HG03064 (cell line): ENCODE measurements at regions not wholly inside any gene's neighbourhood (a gene's known extent, or its start where the extent isn't known, plus 50 kb on each side); places are given as distances from the start of the nearest gene placed in this dataset.

Source experiments
- ATAC-seq: cut with Tn5 transposase; IDR thresholded peaks from one replicate; pipeline ENCODE4 v1.9.1; 2021; ENCODE audit warnings: low read depth; ENCODE audit not compliant: unreplicated experiment

- no peak for ATAC-seq
Observed at GRCh38 chr17:71667661-71668060, 453.2 kb upstream of the SOX9 start.

- no peak for ATAC-seq
Observed at GRCh38 chr17:71668807-71669206, 452.0 kb upstream of the SOX9 start.

- ATAC-seq = no peak
Observed at GRCh38 chr17:71677439-71677838, 443.4 kb upstream of the SOX9 start.

GRCh38 chr17:71679832-71680231 lies 441.0 kb upstream of the SOX9 start:
- no peak for ATAC-seq

GRCh38 chr17:71681427-71682173 lies 439.2 kb upstream of the SOX9 start:
- no peak for ATAC-seq

GRCh38 chr17:71682174-71682494 lies 438.7 kb upstream of the SOX9 start:
- no peak for ATAC-seq

- no peak for ATAC-seq
Observed at GRCh38 chr17:71689782-71690181, 431.0 kb upstream of the SOX9 start.

GRCh38 chr17:71699907-71700306 lies 420.9 kb upstream of the SOX9 start:
- no peak for ATAC-seq

GRCh38 chr17:71703701-71704100 lies 417.1 kb upstream of the SOX9 start:
- no peak for ATAC-seq

GRCh38 chr17:71709271-71709890 lies 411.4 kb upstream of the SOX9 start:
- no peak for ATAC-seq

- ATAC-seq = no peak
Observed at GRCh38 chr17:71709946-71710345, 410.9 kb upstream of the SOX9 start.

GRCh38 chr17:71710816-71711215 lies 410.0 kb upstream of the SOX9 start:
- ATAC-seq = no peak

- ATAC-seq = no peak
Observed at GRCh38 chr17:71713846-71714245, 407.0 kb upstream of the SOX9 start.

GRCh38 chr17:71724339-71724738 lies 396.5 kb upstream of the SOX9 start:
- no peak for ATAC-seq

- no peak for ATAC-seq
Observed at GRCh38 chr17:71725811-71726210, 395.0 kb upstream of the SOX9 start.

GRCh38 chr17:71726341-71726740 lies 394.5 kb upstream of the SOX9 start:
- ATAC-seq = no peak

GRCh38 chr17:71727292-71727691 lies 393.5 kb upstream of the SOX9 start:
- ATAC-seq = no peak

- ATAC-seq = no peak
Observed at GRCh38 chr17:71727723-71728122, 393.1 kb upstream of the SOX9 start.

- no peak for ATAC-seq
Observed at GRCh38 chr17:71730871-71731270, 389.9 kb upstream of the SOX9 start.

- ATAC-seq = no peak
Observed at GRCh38 chr17:71735893-71736292, 384.9 kb upstream of the SOX9 start.

GRCh38 chr17:71740866-71741265 lies 380.0 kb upstream of the SOX9 start:
- no peak for ATAC-seq

- ATAC-seq = no peak
Observed at GRCh38 chr17:71741836-71742235, 379.0 kb upstream of the SOX9 start.

GRCh38 chr17:71748872-71749271 lies 371.9 kb upstream of the SOX9 start:
- ATAC-seq = no peak
